ENCODE measurements at regions not wholly inside any gene's neighbourhood (a gene's known extent, or its start where the extent isn't known, plus 50 kb on each side); places are given as distances from the start of the nearest gene placed in this dataset.
"Not testable (repeated sequence)": the region's sequence is repeated elsewhere in the genome, so short reads cannot be mapped to it uniquely, and the experiment has no call there.

DNA sequence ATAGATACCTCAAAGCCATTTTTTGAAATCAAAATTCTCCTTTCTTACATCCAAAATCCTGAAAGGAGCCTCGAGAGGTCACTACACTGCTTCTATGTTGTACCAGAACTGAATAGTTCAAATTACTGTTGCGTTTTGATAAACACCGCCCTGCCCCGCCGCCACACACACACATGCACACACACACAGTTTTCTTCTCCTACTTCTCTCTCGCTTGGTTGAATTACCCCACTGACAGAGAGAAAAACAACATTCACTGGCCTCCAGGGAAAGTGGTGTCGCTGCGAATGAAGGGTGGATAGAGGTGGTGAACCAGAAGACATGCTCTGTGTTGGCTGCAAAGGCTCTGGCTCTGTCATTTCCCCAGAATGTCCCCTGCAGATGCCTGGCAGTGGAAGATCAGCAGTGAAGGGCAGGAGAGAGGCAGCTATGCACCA, 183.4 kb upstream of the RFC3 start:
- no peak for FAIRE-seq

DNA sequence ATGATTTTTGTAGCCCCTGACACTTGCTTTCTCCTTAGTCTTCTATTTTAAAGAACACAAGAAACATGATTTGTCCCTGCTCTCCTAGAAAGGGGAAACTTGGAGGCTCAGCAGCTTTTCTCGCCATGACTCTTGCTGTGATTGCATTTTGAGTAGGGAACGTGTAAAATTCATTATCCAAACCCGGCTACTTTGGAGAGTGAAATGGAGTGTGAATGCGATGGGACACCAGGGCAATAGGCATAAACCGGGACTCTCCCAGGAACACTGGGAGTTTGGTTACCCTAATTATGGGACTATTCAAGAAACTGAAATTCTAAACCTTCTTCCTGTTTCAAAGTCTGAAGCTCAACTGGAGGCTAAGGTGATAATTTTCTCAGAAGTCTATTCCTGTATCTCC, 181.7 kb upstream of the RFC3 start:
- FAIRE-seq, result peak; percentile 64

DNA sequence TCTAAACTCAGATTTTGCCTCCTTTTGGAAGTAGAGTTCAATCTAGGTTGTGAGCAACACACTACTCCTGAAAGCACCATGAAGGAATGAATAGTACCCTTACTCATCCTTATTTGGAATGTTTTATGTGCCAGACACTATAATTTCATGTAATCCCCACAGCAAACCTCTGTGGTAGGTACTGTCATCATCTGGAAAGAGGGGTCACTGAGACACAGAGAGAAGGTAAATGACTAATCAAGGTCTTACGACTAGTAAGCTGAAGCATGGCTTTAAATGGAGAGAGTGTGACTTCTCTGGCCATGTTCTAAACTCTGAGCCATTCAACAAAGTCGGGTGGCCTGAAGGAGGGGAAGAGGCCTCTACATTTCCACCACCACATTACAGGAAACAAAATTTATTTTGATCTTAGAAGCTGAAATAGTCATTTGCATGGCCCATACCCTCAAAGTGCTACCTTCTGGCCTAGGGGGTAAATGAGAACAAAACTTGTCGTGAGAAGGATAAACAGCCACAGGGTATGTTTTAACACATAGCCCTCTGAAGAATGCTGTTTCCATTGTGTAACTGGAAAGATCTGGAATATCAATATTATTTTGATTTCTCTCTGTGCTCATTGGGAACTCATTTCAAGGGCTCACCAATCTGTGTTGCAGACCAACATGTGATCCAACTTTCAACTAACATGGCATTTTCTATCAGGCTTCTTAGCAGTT, 180.8 kb upstream of the RFC3 start:
- no peak for FAIRE-seq

DNA sequence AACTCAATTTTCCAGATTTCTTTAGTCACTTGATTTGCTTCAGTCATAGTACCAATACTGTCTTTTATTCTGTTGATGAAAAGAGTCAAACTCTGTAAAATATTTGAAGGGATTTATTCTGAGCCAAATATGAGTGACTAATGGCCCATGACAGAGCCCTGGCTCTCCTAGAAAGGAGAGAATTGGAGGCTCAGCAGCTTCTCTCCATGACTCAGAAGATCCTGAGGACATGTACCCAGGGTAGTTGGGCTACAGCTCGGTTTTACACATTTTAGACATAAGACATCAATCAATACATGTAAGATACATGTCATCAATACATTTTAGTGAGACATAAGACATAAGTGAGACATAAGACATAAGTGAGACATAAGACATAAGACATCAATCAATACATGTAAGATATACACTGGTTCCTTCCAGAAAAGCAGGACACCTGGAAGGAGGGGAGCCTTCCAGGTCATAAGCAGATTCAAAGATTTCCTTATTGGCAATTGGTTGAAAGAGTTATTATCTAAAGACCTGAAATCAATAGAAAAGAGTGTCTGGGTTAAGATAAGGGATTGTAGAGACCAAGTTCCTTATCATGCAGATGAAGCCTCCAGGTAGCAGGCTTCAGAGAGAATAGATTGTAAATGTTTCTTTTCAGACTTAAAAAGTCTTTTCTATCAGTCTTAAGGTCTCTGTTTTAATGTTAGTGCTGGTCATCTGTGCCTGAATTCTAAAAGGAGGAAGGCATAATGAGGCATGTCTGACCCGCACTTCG, 179.8 kb upstream of the RFC3 start:
- no peak for FAIRE-seq

DNA sequence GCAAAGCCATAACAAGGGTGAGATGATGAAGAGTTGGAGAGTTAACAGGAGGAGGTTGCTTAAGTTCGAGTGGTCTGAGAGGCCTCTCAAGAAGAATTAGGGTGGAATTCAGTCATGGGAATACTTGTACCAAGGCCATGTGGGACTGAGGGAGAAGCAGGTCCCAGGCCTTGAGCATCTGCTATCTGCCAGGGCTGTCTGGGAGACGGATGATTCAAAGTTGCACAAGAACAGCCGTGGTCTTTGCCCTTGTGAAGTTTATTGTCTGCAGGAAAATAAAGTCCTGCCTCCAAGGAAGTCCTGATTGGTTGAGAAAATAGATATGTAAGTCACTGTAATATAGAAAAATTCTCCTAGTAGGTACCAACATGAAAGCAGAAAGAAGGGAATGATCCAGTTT, 178.8 kb upstream of the RFC3 start:
- FAIRE-seq, result no peak

DNA sequence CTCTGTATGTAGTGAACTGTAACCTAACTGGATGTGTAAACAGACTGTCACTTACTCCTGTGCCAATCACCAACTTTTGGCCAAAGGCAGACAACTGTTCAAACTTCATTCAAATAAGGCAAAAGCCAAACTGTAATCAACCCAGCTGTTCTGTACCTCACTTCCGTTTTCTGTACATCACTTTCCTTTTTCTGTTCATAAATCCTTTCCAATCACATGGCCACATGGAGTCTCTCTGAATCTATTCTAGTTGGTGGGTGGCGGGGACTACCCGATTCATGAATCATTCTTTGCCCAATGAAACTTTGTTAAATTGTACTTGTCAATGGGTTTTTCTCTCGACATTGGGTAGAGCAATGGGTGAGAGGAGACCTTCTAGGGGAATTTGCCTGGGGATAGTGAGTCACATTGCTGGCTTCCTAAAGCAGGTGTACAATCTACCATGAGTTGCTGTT, 178.3 kb upstream of the RFC3 start:
- FAIRE-seq, result no peak

DNA sequence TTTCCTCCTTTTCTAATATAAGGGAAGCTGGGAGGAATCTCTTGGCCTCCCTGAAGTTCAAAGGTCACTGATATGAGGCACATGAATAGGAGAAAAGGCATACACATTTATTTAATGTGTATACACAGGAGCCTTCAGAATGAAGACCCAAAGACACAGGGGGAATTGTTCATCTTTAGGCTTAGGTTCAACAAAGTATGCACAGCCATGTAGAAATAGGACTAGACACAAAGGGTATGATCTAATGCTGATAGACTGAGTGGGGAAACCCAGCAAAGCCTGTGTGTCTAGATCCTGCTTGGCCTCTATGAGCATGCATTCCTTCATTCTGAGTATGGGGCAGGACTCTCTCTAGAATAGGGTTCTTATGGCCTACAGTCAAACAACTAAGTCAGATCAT, 177.1 kb upstream of the RFC3 start:
- FAIRE-seq, result no peak

DNA sequence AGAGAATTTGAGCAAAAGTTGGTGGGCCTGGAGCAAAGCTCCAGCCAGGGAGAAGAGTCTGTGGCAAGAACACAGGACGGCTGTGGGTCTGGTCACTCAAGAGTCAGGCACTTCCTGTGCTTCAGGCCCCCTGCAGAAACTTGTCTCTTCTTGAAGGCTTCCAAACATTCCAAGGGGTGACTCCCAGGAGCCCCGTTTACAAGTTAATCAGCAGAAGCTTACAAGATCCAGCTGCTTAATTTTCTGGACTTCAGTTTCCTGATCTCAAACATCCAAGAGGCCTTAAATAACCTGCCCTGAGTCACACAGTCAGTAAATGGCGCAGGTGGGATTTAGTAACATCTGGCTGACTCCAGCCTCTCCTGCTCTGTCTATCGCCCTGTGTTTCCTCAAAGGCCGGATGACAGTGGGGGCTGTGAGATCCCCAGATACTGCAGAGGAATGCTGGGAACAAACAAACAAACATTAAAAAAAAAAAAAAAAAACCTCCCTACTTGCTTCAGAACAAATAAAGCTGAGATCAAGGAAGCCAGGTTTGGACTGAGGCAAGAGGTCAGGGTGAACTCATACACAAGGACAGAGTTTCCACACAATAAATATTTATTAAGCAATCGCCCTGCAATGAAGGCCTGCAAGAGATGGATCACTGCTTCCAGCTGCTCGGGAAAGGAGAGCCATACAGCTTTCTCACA, 175.4 kb upstream of the RFC3 start:
- FAIRE-seq, result peak; percentile 33

DNA sequence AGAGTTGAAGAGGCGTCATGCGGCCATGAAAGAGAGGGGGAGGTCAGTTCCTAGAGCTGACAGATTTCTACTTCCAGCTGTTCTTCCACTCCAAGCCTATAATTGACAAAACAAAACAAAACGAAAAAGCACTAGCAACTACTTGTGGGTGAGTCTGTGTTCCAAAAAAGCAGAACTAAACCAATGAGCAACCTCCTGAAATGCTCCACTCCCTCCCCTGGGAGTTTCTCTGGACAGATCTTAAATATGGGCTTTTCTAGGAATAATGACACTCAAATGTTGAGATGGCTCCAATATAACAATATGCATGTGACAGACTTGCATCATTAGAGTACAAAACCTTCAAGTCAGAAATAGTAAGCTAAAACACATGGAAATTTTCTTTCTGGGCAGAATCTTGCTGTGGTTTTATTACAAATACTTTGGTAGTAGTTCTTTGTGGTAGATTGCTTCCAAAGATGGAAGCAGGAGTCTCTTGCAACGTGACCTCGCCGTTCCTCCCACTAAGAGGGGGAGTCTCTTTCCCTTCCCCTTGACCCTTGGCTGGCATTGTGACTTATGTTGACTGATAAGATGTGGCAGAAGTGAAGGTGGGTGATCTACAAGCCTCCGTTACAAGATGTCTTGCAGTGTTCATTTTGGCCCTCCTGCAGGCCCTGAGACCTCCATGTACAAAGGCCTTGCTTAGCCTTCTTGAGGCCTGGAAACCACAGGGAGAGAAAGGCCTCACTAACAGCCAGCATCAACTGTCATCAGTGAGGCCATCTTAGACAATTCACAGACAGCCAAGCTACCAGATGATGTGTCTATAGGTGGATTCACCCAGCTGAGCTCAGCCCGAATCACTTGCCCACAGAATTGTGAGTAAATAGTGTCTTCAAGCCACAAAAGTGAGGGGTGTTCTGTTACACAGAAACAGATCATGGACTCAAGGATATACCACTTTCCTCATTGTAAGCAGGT, 173.1 kb upstream of the RFC3 start:
- no peak for FAIRE-seq

DNA sequence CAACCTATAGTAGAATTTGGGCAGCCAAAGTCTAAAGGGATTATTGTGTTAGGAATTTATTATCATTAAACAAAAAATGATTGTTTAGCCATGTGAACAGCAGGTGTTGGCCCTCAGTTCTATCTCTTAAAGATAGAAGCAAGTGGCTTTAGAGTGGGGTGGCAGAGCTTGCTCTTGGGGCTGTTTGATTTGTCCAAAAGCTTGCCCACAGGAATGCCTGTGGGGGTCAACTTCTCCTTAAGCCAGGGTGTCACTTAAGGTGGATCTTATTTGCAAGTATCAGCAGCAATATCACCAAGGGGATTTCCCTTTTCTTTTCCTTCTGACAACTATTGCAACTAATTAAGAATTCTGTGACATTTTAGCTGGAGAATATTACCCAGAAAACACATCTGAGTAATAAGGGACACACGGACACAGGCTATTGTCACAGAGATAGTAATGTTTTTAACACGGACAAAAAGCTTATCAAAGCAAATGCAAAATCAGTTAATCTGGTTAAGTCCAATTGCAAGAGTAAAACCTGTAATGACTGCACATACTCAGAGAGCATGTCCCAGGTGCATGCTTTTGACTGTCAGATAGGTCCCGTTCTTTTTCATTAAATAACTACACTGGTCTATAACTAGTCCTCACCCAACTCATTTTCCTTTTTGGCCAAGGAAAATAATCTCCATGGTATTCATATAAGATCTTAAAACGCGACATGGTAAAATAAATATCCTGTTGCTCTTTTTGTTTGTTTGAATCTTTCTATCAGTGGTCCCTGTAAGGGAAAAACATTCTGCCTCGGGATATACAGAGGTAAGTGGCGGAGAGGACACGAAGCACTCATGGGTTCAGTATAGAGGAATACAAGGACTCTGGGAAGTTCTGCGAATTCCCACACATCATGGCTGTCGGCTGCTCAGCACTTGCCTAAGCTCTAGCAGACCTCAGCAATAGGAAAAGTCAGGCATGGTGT, 172.1 kb upstream of the RFC3 start:
- FAIRE-seq, result no peak

DNA sequence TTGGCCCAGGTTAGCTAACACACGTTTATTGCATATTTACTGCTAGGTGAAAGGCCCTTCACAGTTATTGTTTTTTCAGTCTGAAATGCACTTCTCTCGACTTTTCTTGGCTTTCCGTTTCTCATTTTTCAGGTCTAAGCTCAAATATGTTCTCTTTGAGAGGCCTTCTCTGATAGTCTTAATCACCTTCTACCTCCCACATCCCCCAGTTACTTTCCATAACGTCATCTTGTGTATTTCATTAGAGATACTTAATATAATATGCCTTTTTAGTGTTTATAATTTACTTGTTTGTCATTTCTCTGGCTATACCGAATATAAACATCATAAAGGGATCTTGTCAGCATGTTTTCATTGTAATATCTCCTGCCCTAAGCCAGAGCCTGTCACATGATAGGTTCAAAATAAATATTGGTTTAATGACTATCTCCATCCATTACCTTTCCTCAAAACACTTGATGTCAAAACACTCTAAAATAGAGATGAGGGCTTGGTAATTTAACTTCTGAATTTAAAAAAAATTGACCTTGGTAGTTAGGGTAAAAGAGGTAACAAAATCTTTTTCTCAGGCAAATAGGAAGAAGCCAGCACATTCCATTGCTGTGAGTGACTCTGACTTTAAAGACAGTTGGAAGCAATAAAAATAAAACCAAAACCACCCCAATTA, 168.6 kb upstream of the RFC3 start:
- peak; percentile 98 for FAIRE-seq

DNA sequence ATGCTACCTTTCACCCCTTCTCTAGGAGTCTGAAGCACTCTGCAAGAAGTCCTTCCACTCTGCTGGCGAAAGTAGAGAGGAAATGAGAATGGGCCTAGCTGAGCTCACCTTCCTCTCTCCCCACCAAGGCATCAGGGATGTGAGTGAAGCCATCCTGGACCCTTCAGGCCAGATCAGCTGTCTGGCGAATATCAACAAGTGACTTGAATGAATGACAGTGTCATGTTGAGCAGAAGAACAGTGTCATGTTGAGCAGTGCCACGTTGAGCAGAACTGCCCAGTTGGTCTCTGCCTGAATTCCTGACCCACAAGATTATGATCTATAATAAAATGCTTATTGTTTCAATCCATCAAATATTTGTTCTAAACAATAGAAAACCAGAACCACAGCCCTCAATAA, 166.2 kb upstream of the RFC3 start:
- no peak for FAIRE-seq

DNA sequence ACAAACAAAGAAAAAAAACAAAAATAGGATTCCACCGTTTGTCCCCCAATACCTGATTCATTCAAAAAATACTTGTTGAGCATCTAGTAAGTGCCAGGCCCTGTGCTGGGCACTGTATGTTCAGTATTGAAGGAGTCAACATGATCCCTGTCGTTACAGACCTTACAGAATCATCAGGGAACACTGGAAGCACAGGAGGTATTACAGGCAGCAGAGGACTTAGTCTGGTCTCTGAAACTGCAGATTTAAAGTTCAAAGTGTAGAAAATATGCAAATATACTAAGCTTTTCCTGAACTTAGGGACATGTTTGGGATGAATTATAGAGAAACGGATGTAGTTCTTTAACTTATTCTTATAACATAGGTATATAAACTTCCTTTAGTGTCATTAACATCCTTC, 160.7 kb upstream of the RFC3 start:
- FAIRE-seq, result no peak

DNA sequence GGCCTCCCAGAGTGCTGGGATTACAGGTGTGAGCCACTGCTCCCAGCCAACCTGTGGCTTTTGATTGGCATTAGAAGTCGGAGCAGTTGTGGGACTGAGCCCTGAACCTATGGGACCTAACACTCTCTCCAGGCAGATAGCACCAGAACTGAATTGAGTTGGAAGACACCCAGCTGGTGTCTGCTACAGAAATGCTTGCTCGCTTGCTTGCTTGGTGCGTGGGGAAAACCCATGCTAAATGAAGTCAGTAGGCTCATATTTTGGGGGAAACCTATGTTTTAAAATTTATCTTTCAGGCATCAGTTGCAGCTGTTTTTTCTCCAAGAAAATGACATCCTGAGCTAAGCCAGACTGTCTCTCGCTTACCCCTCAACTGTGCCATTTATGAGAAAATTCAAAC, 158.5 kb upstream of the RFC3 start:
- no peak for FAIRE-seq

DNA sequence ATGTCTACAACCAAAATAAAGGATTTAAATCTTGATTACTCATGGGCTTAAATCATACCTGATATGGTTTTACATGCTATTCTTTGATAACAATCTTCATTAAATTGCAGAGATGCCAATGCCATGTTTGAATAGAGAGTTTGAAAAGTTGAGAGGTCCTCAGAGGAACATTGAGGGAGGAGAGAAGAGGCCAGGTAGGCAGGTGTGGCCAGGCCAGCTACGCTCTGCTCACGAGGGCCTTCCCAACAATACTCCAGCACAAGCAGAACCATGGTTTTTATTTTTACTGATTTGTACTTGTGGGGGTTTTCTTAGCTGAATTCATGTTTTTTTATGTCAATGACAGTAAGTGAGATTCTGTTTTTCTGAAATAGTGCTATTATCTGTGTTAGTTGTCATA, 158.1 kb upstream of the RFC3 start:
- no peak for FAIRE-seq

DNA sequence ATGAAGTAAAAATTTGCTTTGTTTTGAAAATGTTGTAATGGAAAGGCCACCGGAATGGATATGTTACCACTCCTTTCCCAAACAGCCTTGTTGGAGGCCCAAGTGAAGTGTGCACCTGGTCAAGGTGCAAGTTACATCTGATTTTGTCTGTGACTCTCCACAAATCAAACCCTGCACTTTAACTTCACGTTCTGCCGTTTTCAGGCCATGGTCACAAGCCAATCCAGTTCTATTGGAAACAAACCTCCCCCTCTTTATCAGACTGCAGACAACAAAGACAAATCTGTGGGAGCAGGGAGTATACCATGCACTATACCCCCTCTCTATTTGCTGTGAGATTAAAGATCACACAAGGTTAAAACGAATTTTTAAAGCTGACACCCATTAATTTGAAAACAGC, 155.6 kb upstream of the RFC3 start:
- no peak for FAIRE-seq

DNA sequence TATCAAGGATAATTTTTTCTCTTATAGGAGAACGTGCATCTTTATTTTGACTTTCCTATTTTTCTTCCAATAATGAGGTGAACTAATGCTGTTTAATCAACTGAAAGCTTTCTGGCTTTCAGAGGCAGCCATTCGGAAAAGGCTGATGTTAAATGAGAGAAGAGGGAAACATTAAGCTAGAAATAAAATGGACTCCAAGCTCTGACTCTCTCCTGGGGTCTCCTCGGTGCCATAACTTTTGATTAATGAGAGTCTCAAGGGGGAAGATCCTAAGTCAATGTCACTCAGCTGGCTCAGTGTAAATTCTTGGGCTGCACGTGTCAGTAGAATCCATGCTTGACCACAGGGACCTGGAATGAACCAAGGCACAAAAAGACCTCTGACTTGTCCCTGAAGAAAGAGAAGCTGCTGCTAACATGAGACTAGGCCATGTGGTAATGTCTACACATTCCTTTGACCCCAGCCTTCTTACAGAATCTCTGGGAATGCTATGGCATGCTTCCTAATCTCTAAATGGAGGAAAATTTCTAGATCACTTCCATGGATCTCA, 152.2 kb upstream of the RFC3 start:
- FAIRE-seq, result peak; percentile 98

DNA sequence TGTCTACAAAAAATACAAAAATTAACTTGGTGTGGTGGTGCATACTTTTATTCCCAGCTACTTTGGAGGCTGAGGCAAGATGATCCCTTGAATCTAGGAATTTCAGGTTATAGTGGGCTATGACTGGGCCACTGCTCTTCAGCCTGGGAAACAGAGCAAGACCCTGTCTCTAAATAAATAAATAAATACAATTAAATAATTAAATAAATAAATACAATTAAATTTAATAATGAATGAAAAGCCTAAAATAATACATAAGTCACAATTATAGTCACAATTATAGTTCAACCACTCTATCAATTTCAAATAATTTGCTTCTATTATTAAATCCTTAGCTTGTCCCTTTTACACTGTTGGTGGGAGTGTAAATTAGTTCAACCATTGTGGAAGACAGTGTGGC, 146.4 kb upstream of the RFC3 start:
- no peak for FAIRE-seq

DNA sequence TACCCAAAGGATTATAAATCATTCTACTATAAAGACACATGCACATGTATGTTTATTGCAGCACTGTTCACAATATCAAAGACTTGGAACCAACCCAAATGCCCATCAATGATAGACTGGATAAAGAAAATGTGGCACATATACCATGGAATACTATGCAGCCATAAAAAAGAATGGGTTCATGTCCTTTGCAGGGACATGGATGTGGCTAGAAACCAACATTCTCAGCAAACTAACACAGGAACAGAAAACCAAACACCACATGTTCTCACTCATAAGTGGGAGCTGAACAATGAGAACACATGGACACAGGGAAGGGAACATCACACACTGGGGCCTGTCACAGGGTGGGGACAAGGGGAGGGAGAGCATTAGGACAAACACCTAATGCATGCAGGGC, 145.9 kb upstream of the RFC3 start:
- FAIRE-seq, result not testable (repeated sequence)

All from islet of Langerhans (tissue), 1 donor.